HCT116 (cell line): ENCODE measurements at regions not wholly inside any gene's neighbourhood (a gene's known extent, or its start where the extent isn't known, plus 50 kb on each side); places are given as distances from the start of the nearest gene placed in this dataset.
"Not testable (repeated sequence)": the region's sequence is repeated elsewhere in the genome, so short reads cannot be mapped to it uniquely, and the experiment has no call there.

Experiments used
- CEBPB ChIP-seq: IDR thresholded peaks from 2 replicates; pipeline ENCODE4 v1.6.1; 2012; ENCODE audit warnings: low read depth
- CTCF ChIP-seq, 3 experiments: fragments of 200-600 bp in 1 of 3; sonication (generic) in 1 of 3; IDR thresholded peaks in 2 of 3; conservative IDR thresholded peaks in 1 of 3; 2 replicates each; pipeline ENCODE4 v1.5.1; 2012 to 2017; ENCODE audit warnings: low read depth in 2 of 3, low read length in 2 of 3, antibody characterized with exemption in 1 of 3, borderline replicate concordance in 1 of 3, control low read depth in 1 of 3, mild to moderate bottlenecking in 1 of 3, mixed read lengths in 1 of 3, mixed run types in 1 of 3, moderate library complexity in 1 of 3; ENCODE audit not compliant: insufficient read depth in 1 of 3
- EZH2 ChIP-seq: fragments of 200-600 bp; sonication (generic); IDR thresholded peaks from 2 replicates; pipeline ENCODE4 v1.6.1; 2017; ENCODE audit warnings: antibody characterized with exemption, mixed run types
- EZH2phosphoT487 ChIP-seq: fragments of 200-600 bp; IDR thresholded peaks from 2 replicates; pipeline ENCODE4 v1.6.1; 2018; ENCODE audit warnings: antibody characterized with exemption, borderline replicate concordance
- JUND ChIP-seq: IDR thresholded peaks from 2 replicates; pipeline ENCODE4 v1.6.1; 2012
- POLR2A ChIP-seq: IDR thresholded peaks from 2 replicates; pipeline ENCODE4 v1.7.0; 2011; ENCODE audit warnings: borderline replicate concordance; ENCODE audit not compliant: insufficient read depth, insufficient read length; ENCODE audit errors: extremely low read depth
- REST ChIP-seq: IDR thresholded peaks from 2 replicates; pipeline ENCODE4 v1.6.1; 2012; ENCODE audit warnings: low read depth
- TCF7L2 ChIP-seq: IDR thresholded peaks from 2 replicates; pipeline ENCODE4 v1.7.0; 2011; ENCODE audit warnings: borderline replicate concordance, inconsistent platforms; ENCODE audit not compliant: insufficient read depth, insufficient read length; ENCODE audit errors: extremely low read depth
- ZNF274 ChIP-seq: fragments of 200-500 bp; sonication (Bioruptor generic); IDR thresholded peaks from 2 replicates; pipeline ENCODE4 v1.6.1; 2014; ENCODE audit warnings: mild to moderate bottlenecking, low read depth, low read length, inconsistent platforms

DNA sequence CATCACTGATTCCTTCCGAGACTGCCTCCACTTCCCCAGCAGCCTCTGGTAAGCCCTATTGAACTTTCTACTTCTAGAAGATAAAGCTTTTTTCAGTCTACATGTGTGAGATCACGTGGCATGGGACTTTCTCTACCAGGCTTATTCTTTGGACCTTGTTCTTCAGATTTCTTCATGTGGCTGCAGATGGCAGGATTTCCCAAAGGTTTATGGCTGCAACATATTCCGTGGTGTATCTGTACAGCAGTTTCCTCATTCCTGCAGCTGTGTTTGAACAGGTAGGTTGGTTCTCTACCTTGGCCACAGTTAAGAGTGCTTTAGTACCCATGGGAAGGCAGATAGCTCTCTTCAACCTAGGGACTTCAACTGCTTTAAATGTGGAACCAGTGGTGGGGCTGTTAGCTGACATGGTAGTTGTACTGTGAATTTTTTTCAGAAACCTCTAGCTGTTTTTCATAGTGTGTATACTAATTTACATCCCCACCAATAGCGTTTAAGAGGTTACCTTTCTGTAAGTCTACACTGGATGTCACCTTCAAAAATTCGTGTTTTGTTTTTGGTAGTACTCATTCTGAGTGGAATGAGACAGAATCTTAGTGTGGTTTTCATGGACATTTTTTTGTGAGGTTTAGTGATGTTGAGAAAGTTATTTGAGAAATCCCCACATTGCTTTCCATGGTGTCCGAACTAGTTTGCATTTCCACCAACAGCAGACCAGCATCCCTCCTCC is 158.6 kb downstream of the CCDC74A start:
- not testable (repeated sequence) for TF ChIP-seq CTCF (IDR thresholded peaks at IDR 0.05 in 2 of 3, conservative IDR thresholded peaks at IDR 0.05 in 1 of 3; ENCODE audit: borderline replicate concordance in 1 of 3, insufficient read depth in 1 of 3, low read depth in 2 of 3, low read length in 2 of 3); JUND; ZNF274; EZH2; POLR2A; REST; CEBPB; EZH2phosphoT487; TCF7L2
